Erythroblast (primary cell): ENCODE measurements at regions not wholly inside any gene's neighbourhood (a gene's known extent, or its start where the extent isn't known, plus 50 kb on each side); places are given as distances from the start of the nearest gene placed in this dataset.

Source experiments
- GATA1 ChIP-seq: IDR thresholded peaks from 2 replicates; pipeline ENCODE4 v1.6.1; 2011; ENCODE audit warnings: low read depth, mild to moderate bottlenecking, control low read depth, low read length, moderate library complexity
- POLR2A ChIP-seq: IDR thresholded peaks from 2 replicates; pipeline ENCODE4 v1.6.1; 2011; ENCODE audit warnings: mild to moderate bottlenecking, low read length

GRCh38 chr4:1556541-1557220 lies 127.4 kb downstream of the FAM53A start:
- TF ChIP-seq POLR2A = no peak
- no peak for TF ChIP-seq GATA1
